ENCODE measurements at regions not wholly inside any gene's neighbourhood (a gene's known extent, or its start where the extent isn't known, plus 50 kb on each side); places are given as distances from the start of the nearest gene placed in this dataset.

GRCh38 chr6:139550361-139550760 is 175.9 kb upstream of the CITED2 start:
- no peaks in the 10 kb centered on the region for H3K27me3 ChIP-seq
- peaks cover 19% of the 10 kb centered on the region for H3K4me1 ChIP-seq
- H3K36me3 ChIP-seq: no peaks in the 10 kb centered on the region
- H3K9me3 ChIP-seq: no peaks in the 10 kb centered on the region
- WGBS: 86% methylated on average over 3 of the region's 3 CpGs
- DNase-seq (ENCODE audit: low spot score in 2 of 2): no peak
- no peak overlapping the region for H3K4me3 ChIP-seq
- no peak overlapping the region for H3K27ac ChIP-seq
- TF ChIP-seq POLR2A (IDR thresholded peaks at IDR 0.05) (no peak), POLR2AphosphoS5 (IDR thresholded peaks at IDR 0.05) (no peak), EP300 (IDR thresholded peaks at IDR 0.05) (no peak), CTCF (IDR thresholded peaks at IDR 0.05) (no peak)

- Histone ChIP-seq H3K27me3 (no peaks in the 10 kb centered on the region), H3K4me1 (peaks cover 26% of the 10 kb centered on the region), H3K9me3 (no peaks in the 10 kb centered on the region), H3K27ac (no peak overlapping the region), H3K4me3 (no peak overlapping the region), H3K36me3 (no peaks in the 10 kb centered on the region)
- 54% methylated on average over 5 of the region's 5 CpGs for WGBS
- no peak for DNase-seq (ENCODE audit: low spot score in 2 of 2)
- TF ChIP-seq CTCF (IDR thresholded peaks at IDR 0.05) (no peak), EP300 (IDR thresholded peaks at IDR 0.05) (no peak), POLR2A (IDR thresholded peaks at IDR 0.05) (no peak), POLR2AphosphoS5 (IDR thresholded peaks at IDR 0.05) (no peak)
Observed at GRCh38 chr6:139549561-139550070, 175.2 kb upstream of the CITED2 start.

GRCh38 chr6:139547804-139548203 is 173.4 kb upstream of the CITED2 start:
- H3K36me3 ChIP-seq: no peaks in the 10 kb centered on the region
- peaks cover 27% of the 10 kb centered on the region for H3K4me1 ChIP-seq
- no peak overlapping the region for H3K27ac ChIP-seq
- H3K4me3 ChIP-seq: no peak overlapping the region
- TF ChIP-seq CTCF (IDR thresholded peaks at IDR 0.05) (no peak), POLR2A (IDR thresholded peaks at IDR 0.05) (no peak), POLR2AphosphoS5 (IDR thresholded peaks at IDR 0.05) (no peak), EP300 (IDR thresholded peaks at IDR 0.05) (no peak)
- no peaks in the 10 kb centered on the region for H3K9me3 ChIP-seq
- DNase-seq (ENCODE audit: low spot score in 2 of 2): no peak
- H3K27me3 ChIP-seq: no peaks in the 10 kb centered on the region

- Histone ChIP-seq H3K9me3 (no peaks in the 10 kb centered on the region), H3K36me3 (no peaks in the 10 kb centered on the region), H3K4me1 (peaks cover 27% of the 10 kb centered on the region), H3K27me3 (no peaks in the 10 kb centered on the region), H3K27ac (no peak overlapping the region), H3K4me3 (no peak overlapping the region)
- TF ChIP-seq CTCF (IDR thresholded peaks at IDR 0.05): no peak
- no peak for TF ChIP-seq POLR2A (IDR thresholded peaks at IDR 0.05)
- no peak for TF ChIP-seq POLR2AphosphoS5 (IDR thresholded peaks at IDR 0.05)
- TF ChIP-seq EP300 (IDR thresholded peaks at IDR 0.05): no peak
- no peak for DNase-seq (ENCODE audit: low spot score in 2 of 2)
- 63% methylated on average over 4 of the region's 4 CpGs for WGBS
Observed at GRCh38 chr6:139547122-139547776, 172.8 kb upstream of the CITED2 start.

DNA sequence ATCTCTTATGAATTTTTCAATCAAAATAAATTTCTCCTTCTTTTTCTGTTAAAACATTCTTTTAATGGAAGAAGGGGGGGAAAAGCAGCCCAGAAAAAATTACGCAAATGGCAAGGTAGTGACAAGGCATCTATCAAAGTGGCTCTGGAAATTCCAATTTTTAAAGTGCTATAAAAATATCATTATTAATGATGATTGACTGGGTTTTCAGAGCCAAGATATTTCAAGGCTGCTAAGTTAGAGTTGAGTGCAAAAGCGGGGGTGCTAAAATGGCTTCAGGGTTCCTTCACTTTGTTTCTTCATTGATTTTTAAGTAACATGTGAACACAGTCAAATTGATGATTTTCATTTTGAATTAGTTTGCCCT is 171.6 kb upstream of the CITED2 start:
- 90% methylated on average over 2 of the region's 2 CpGs for WGBS
- no peaks in the 10 kb centered on the region for H3K9me3 ChIP-seq
- no peak overlapping the region for H3K4me3 ChIP-seq
- no peaks in the 10 kb centered on the region for H3K27me3 ChIP-seq
- H3K27ac ChIP-seq: no peak overlapping the region
- no peak for DNase-seq (ENCODE audit: low spot score in 2 of 2)
- peaks cover 27% of the 10 kb centered on the region for H3K4me1 ChIP-seq
- no peak for TF ChIP-seq POLR2A (IDR thresholded peaks at IDR 0.05)
- no peak for TF ChIP-seq POLR2AphosphoS5 (IDR thresholded peaks at IDR 0.05)
- no peak for TF ChIP-seq CTCF (IDR thresholded peaks at IDR 0.05)
- TF ChIP-seq EP300 (IDR thresholded peaks at IDR 0.05): no peak
- H3K36me3 ChIP-seq: no peaks in the 10 kb centered on the region
